CD8-positive, alpha-beta memory T cell (primary cell): ENCODE measurements at regions not wholly inside any gene's neighbourhood (a gene's known extent, or its start where the extent isn't known, plus 50 kb on each side); places are given as distances from the start of the nearest gene placed in this dataset.
"Not testable (repeated sequence)": the region's sequence is repeated elsewhere in the genome, so short reads cannot be mapped to it uniquely, and the experiment has no call there.

Experiments
- CTCF ChIA-PET: fragments of 350-600 bp; sonication (Branson Sonifier 250); formaldehyde crosslinking; loops from one replicate; lab custom pipeline; 2021; ENCODE audit warnings: antibody characterized with exemption; lab: Charles Lee
- POLR2A ChIA-PET: fragments of 350-600 bp; sonication (Branson Sonifier 250); formaldehyde crosslinking; loops from one replicate; lab custom pipeline; 2021; ENCODE audit warnings: antibody characterized with exemption; lab: Charles Lee
- DNase-seq, 5 donors: peaks; one replicate each; pipeline versions ENCODE4 v3.0.0 to v3.0.0-alpha.2; 2020 to 2022; ENCODE audit warnings: mixed read lengths in 1 of 5
- H3K27ac ChIP-seq: one replicate; pipeline ENCODE4 v1.7.0; 2013; ENCODE audit warnings: low read depth, mild to moderate bottlenecking, low read length, moderate library complexity
- H3K27me3 ChIP-seq: 2 replicates; pipeline ENCODE4 v1.7.0; 2013; ENCODE audit warnings: low read length, mild to moderate bottlenecking; ENCODE audit not compliant: insufficient read depth, poor library complexity, severe bottlenecking
- H3K36me3 ChIP-seq: 2 replicates; pipeline ENCODE4 v1.7.0; 2013; ENCODE audit warnings: mild to moderate bottlenecking, low read length, moderate library complexity; ENCODE audit not compliant: insufficient read depth
- H3K4me1 ChIP-seq: 2 replicates; pipeline ENCODE4 v1.7.0; 2013; ENCODE audit warnings: mild to moderate bottlenecking, low read length, moderate library complexity; ENCODE audit not compliant: insufficient read depth
- H3K4me3 ChIP-seq: 2 replicates; pipeline ENCODE4 v1.7.0; 2013; ENCODE audit warnings: mild to moderate bottlenecking, low read length
- H3K9me3 ChIP-seq: 2 replicates; pipeline ENCODE4 v1.7.0; 2013; ENCODE audit warnings: mild to moderate bottlenecking, low read length
- H3K27ac Mint-ChIP-seq, 8 donors: one replicate each; pipeline ENCODE4 v1.8.0; 2020 to 2021; ENCODE audit warnings: mixed read lengths in 8 of 8, mild to moderate bottlenecking in 6 of 8, inconsistent platforms in 3 of 8, moderate library complexity in 3 of 8
- H3K27me3 Mint-ChIP-seq, 2 donors: one replicate each; pipeline ENCODE4 v1.8.0; 2020 to 2021; ENCODE audit warnings: mixed read lengths in 2 of 2, mild to moderate bottlenecking in 1 of 2, moderate library complexity in 1 of 2
- H3K36me3 Mint-ChIP-seq, 3 donors: one replicate each; pipeline ENCODE4 v1.8.0; 2020 to 2021; ENCODE audit warnings: mixed read lengths in 3 of 3, inconsistent platforms in 1 of 3, mild to moderate bottlenecking in 1 of 3
- H3K4me1 Mint-ChIP-seq, 3 donors: one replicate each; pipeline ENCODE4 v1.8.0; 2020 to 2021; ENCODE audit warnings: mixed read lengths in 3 of 3, inconsistent platforms in 1 of 3, mild to moderate bottlenecking in 1 of 3
- H3K4me3 Mint-ChIP-seq, 7 donors: one replicate each; pipeline ENCODE4 v1.8.0; 2020 to 2021; ENCODE audit warnings: mixed read lengths in 7 of 7, mild to moderate bottlenecking in 6 of 7, moderate library complexity in 4 of 7, inconsistent platforms in 2 of 7
- H3K9me3 Mint-ChIP-seq, 5 donors: one replicate each; pipeline ENCODE4 v1.8.0; 2020 to 2022; ENCODE audit warnings: mixed read lengths in 5 of 5, mild to moderate bottlenecking in 3 of 5, moderate library complexity in 2 of 5, inconsistent platforms in 1 of 5

GRCh38 chr13:43946281-43946680 lies 66.6 kb downstream of the LACC1 start:
- Mint-ChIP-seq H3K27me3 (peaks cover 3 to 13% of the 10 kb centered on the region in 2 donors), H3K4me1 (no peaks in the 10 kb centered on the region), H3K27ac (no peak overlapping the region), H3K36me3 (no peaks in the 10 kb centered on the region), H3K9me3 (peaks cover 0 to 8% (median 3%) of the 10 kb centered on the region in 5 donors), H3K4me3 (no peak overlapping the region)
- no peak for DNase-seq
- no peaks in the 10 kb centered on the region for H3K36me3 ChIP-seq
- H3K4me1 ChIP-seq: no peaks in the 10 kb centered on the region
- no peak overlapping the region for H3K27ac ChIP-seq
- CTCF ChIA-PET: no interaction called here
- POLR2A ChIA-PET: no interaction called here
- no peaks in the 10 kb centered on the region for H3K9me3 ChIP-seq
- H3K27me3 ChIP-seq: no peaks in the 10 kb centered on the region
- H3K4me3 ChIP-seq: no peak overlapping the region

GRCh38 chr13:43947897-43948458 lies 68.3 kb downstream of the LACC1 start:
- POLR2A ChIA-PET: no interaction called here
- no peaks in the 10 kb centered on the region for H3K36me3 Mint-ChIP-seq
- CTCF ChIA-PET: no interaction called here

GRCh38 chr13:43953370-43953769 lies 73.7 kb downstream of the LACC1 start:
- CTCF ChIA-PET: no interaction called here
- Mint-ChIP-seq H3K9me3 (peaks cover 0 to under 1% (median 0%) of the 10 kb centered on the region in 5 donors), H3K4me1 (no peaks in the 10 kb centered on the region), H3K27ac (no peak overlapping the region), H3K27me3 (peaks cover 4 to 52% of the 10 kb centered on the region in 2 donors), H3K4me3 (no peak overlapping the region), H3K36me3 (no peaks in the 10 kb centered on the region)
- no peak overlapping the region for H3K27ac ChIP-seq
- POLR2A ChIA-PET: no interaction called here
- H3K27me3 ChIP-seq: no peaks in the 10 kb centered on the region
- H3K9me3 ChIP-seq: no peaks in the 10 kb centered on the region
- H3K4me3 ChIP-seq: no peak overlapping the region
- no peaks in the 10 kb centered on the region for H3K4me1 ChIP-seq
- no peaks in the 10 kb centered on the region for H3K36me3 ChIP-seq
- no peak for DNase-seq

More at GRCh38 chr13:43947897-43948458, 68.3 kb downstream of the LACC1 start:
- Histone ChIP-seq H3K9me3 (no peaks in the 10 kb centered on the region), H3K4me3 (no peak overlapping the region), H3K36me3 (no peaks in the 10 kb centered on the region), H3K27me3 (no peaks in the 10 kb centered on the region), H3K27ac (no peak overlapping the region), H3K4me1 (no peaks in the 10 kb centered on the region)
- peaks cover 2 to 15% of the 10 kb centered on the region in 2 donors for H3K27me3 Mint-ChIP-seq
- H3K27ac Mint-ChIP-seq: no peak overlapping the region
- DNase-seq: no peak
- H3K4me1 Mint-ChIP-seq: no peaks in the 10 kb centered on the region
- peaks cover 0 to 8% (median 3%) of the 10 kb centered on the region in 5 donors for H3K9me3 Mint-ChIP-seq
- no peak overlapping the region for H3K4me3 Mint-ChIP-seq

- H3K4me1 Mint-ChIP-seq, H3K36me3 Mint-ChIP-seq, CTCF ChIA-PET, H3K4me3 Mint-ChIP-seq, H3K27ac Mint-ChIP-seq, POLR2A ChIA-PET, H3K27me3 ChIP-seq, H3K36me3 ChIP-seq, H3K9me3 ChIP-seq, H3K9me3 Mint-ChIP-seq, DNase-seq, H3K4me3 ChIP-seq, H3K27ac ChIP-seq, H3K4me1 ChIP-seq: not testable (repeated sequence)
- H3K27me3 Mint-ChIP-seq: peaks cover 6 to 54% of the 10 kb centered on the region in 2 donors
Observed at GRCh38 chr13:43956975-43957374, 77.3 kb downstream of the LACC1 start.

GRCh38 chr13:43959291-43959690 lies 79.6 kb downstream of the LACC1 start:
- no peaks in the 10 kb centered on the region for H3K9me3 Mint-ChIP-seq
- H3K27me3 Mint-ChIP-seq: peaks cover 6 to 37% of the 10 kb centered on the region in 2 donors
- H3K36me3 Mint-ChIP-seq: no peaks in the 10 kb centered on the region
- Histone ChIP-seq H3K4me1 (no peaks in the 10 kb centered on the region), H3K4me3 (no peak overlapping the region), H3K27me3 (no peaks in the 10 kb centered on the region), H3K9me3 (no peaks in the 10 kb centered on the region), H3K36me3 (no peaks in the 10 kb centered on the region), H3K27ac (no peak overlapping the region)
- H3K4me1 Mint-ChIP-seq: no peaks in the 10 kb centered on the region
- ChIA-PET CTCF (no interaction called here), POLR2A (no interaction called here)
- no peak overlapping the region for H3K27ac Mint-ChIP-seq
- no peak overlapping the region for H3K4me3 Mint-ChIP-seq
- DNase-seq: no peak

- no peaks in the 10 kb centered on the region for H3K36me3 Mint-ChIP-seq
- POLR2A ChIA-PET: no interaction called here
- DNase-seq: no peak
Observed at GRCh38 chr13:43961909-43962308, 82.2 kb downstream of the LACC1 start.

GRCh38 chr13:43963726-43964125 lies 84.0 kb downstream of the LACC1 start:
- H3K4me1 ChIP-seq: no peaks in the 10 kb centered on the region
- DNase-seq: no peak
- Mint-ChIP-seq H3K27ac (no peak overlapping the region), H3K4me1 (no peaks in the 10 kb centered on the region), H3K9me3 (no peaks in the 10 kb centered on the region), H3K36me3 (no peaks in the 10 kb centered on the region), H3K4me3 (no peak overlapping the region), H3K27me3 (peaks cover 2 to 4% of the 10 kb centered on the region in 2 donors)
- POLR2A ChIA-PET: no interaction called here
- CTCF ChIA-PET: no interaction called here
- H3K27ac ChIP-seq: no peak overlapping the region
- H3K27me3 ChIP-seq: no peaks in the 10 kb centered on the region
- H3K4me3 ChIP-seq: no peak overlapping the region
- H3K36me3 ChIP-seq: no peaks in the 10 kb centered on the region
- no peaks in the 10 kb centered on the region for H3K9me3 ChIP-seq

More at GRCh38 chr13:43961909-43962308, 82.2 kb downstream of the LACC1 start:
- no peak overlapping the region for H3K27ac Mint-ChIP-seq
- Histone ChIP-seq H3K27ac (no peak overlapping the region), H3K4me1 (no peaks in the 10 kb centered on the region), H3K4me3 (no peak overlapping the region), H3K9me3 (no peaks in the 10 kb centered on the region), H3K27me3 (no peaks in the 10 kb centered on the region), H3K36me3 (no peaks in the 10 kb centered on the region)
- H3K27me3 Mint-ChIP-seq: peaks cover 7 to 16% of the 10 kb centered on the region in 2 donors
- CTCF ChIA-PET: no interaction called here
- no peaks in the 10 kb centered on the region for H3K4me1 Mint-ChIP-seq
- H3K4me3 Mint-ChIP-seq: no peak overlapping the region
- no peaks in the 10 kb centered on the region for H3K9me3 Mint-ChIP-seq

- Histone ChIP-seq H3K27me3 (no peaks in the 10 kb centered on the region), H3K36me3 (no peaks in the 10 kb centered on the region), H3K4me3 (no peak overlapping the region), H3K9me3 (no peaks in the 10 kb centered on the region), H3K4me1 (no peaks in the 10 kb centered on the region), H3K27ac (no peak overlapping the region)
- no peaks in the 10 kb centered on the region for H3K36me3 Mint-ChIP-seq
- H3K27me3 Mint-ChIP-seq: peaks cover 2 to 3% of the 10 kb centered on the region in 2 donors
- DNase-seq: no peak
- CTCF ChIA-PET: no interaction called here
- H3K4me3 Mint-ChIP-seq: no peak overlapping the region
- no peaks in the 10 kb centered on the region for H3K4me1 Mint-ChIP-seq
- POLR2A ChIA-PET: no interaction called here
- peaks cover 0 to 2% (median 0%) of the 10 kb centered on the region in 5 donors for H3K9me3 Mint-ChIP-seq
- no peak overlapping the region for H3K27ac Mint-ChIP-seq
Observed at GRCh38 chr13:43964698-43965458, 85.2 kb downstream of the LACC1 start.
